ENCODE measurements at regions not wholly inside any gene's neighbourhood (a gene's known extent, or its start where the extent isn't known, plus 50 kb on each side); places are given as distances from the start of the nearest gene placed in this dataset.

- Histone ChIP-seq H3K4me2 (ENCODE audit: low read length) (peak overlapping the region; percentile 63), H3K79me2 (ENCODE audit: insufficient read depth, low read depth, low read length) (no peaks in the 10 kb centered on the region), H3K9me2 (ENCODE audit: insufficient read depth, low read length) (no peaks in the 10 kb centered on the region), H3K4me3 (ENCODE audit: low read depth, low read length, poor library complexity, severe bottlenecking) (no peak overlapping the region), H3K4me1 (ENCODE audit: insufficient read depth, low read length, poor library complexity, severe bottlenecking) (peaks cover 75% of the 10 kb centered on the region), H4K20me1 (ENCODE audit: insufficient read depth, low read length) (no peaks in the 10 kb centered on the region), H3K36me3 (ENCODE audit: insufficient read depth, low read length) (no peaks in the 10 kb centered on the region), H3K9me3 (ENCODE audit: low read length) (no peaks in the 10 kb centered on the region), H2AFZ (ENCODE audit: low read length) (no peak overlapping the region), H3K27ac (ENCODE audit: low read depth, low read length, poor library complexity, severe bottlenecking) (no peak overlapping the region)
- no TSS peak for BruUV-seq (replicated peaks)
- POLR2A ChIA-PET = no interaction called here
- intact Hi-C loops (cut with micrococcal nuclease; ENCODE audit: unreplicated experiment) = no loop called here
- CTCF ChIA-PET (ENCODE audit: unreplicated experiment) = no interaction called here
- TF ChIP-seq CTCF (conservative IDR thresholded peaks at IDR 0.05; ENCODE audit: low read length) (peak; percentile 29; the same call in 1 of the 2 replicates), EZH2phosphoT487 (IDR thresholded peaks at IDR 0.05; ENCODE audit: borderline replicate concordance, low read depth, low read length) (no peak)
- DNase-seq (ENCODE audit: low spot score) = no peak
Measured at GRCh38 chr22:22946131-22946530, 58.5 kb downstream of the IGLL5 start.

- no TSS peak for BruUV-seq (replicated peaks)
- POLR2A ChIA-PET = no interaction called here
Measured at GRCh38 chr22:22948651-22949571, 61.3 kb downstream of the IGLL5 start.

More at GRCh38 chr22:22948651-22949571, 61.3 kb downstream of the IGLL5 start:
- Histone ChIP-seq H3K4me2 (ENCODE audit: low read length) (no peak overlapping the region), H3K36me3 (ENCODE audit: insufficient read depth, low read length) (peaks cover 13% of the 10 kb centered on the region; the same call in 1 of the 2 replicates), H3K9me3 (ENCODE audit: low read length) (peaks cover 12% of the 10 kb centered on the region; the same call in 1 of the 2 replicates), H3K4me3 (ENCODE audit: low read depth, low read length, poor library complexity, severe bottlenecking) (no peak overlapping the region), H2AFZ (ENCODE audit: low read length) (no peak overlapping the region), H3K79me2 (ENCODE audit: insufficient read depth, low read depth, low read length) (no peaks in the 10 kb centered on the region), H4K20me1 (ENCODE audit: insufficient read depth, low read length) (no peaks in the 10 kb centered on the region), H3K9me2 (ENCODE audit: insufficient read depth, low read length) (no peaks in the 10 kb centered on the region), H3K4me1 (ENCODE audit: insufficient read depth, low read length, poor library complexity, severe bottlenecking) (peaks cover 70% of the 10 kb centered on the region), H3K27ac (ENCODE audit: low read depth, low read length, poor library complexity, severe bottlenecking) (no peak overlapping the region)
- intact Hi-C loops (cut with micrococcal nuclease; ENCODE audit: unreplicated experiment) = no loop called here
- CTCF ChIA-PET (ENCODE audit: unreplicated experiment) = interaction anchor here (0.6 kb wide), 1 partner anchor 99 kb away, joined by 3 read pairs; no protein-coding TSS in a partner anchor
- TF ChIP-seq CTCF (conservative IDR thresholded peaks at IDR 0.05; ENCODE audit: low read length) (no peak), EZH2phosphoT487 (IDR thresholded peaks at IDR 0.05; ENCODE audit: borderline replicate concordance, low read depth, low read length) (no peak)
- DNase-seq (ENCODE audit: low spot score) = no peak
